Hematopoietic multipotent progenitor cell treated with erythropoietin and hydrocortisone succinate and interleukin-3 and kit ligand, for 17 days (in vitro differentiated cells): ENCODE measurements at regions not wholly inside any gene's neighbourhood (a gene's known extent, or its start where the extent isn't known, plus 50 kb on each side); places are given as distances from the start of the nearest gene placed in this dataset.
A peak's percentile ranks its signal among the peaks of the same experiment; 100 is the strongest.

Source experiments
- DNase-seq: peaks from one replicate; pipeline ENCODE4 v3.0.0-alpha.2; 2015; ENCODE audit warnings: low spot score

DNA sequence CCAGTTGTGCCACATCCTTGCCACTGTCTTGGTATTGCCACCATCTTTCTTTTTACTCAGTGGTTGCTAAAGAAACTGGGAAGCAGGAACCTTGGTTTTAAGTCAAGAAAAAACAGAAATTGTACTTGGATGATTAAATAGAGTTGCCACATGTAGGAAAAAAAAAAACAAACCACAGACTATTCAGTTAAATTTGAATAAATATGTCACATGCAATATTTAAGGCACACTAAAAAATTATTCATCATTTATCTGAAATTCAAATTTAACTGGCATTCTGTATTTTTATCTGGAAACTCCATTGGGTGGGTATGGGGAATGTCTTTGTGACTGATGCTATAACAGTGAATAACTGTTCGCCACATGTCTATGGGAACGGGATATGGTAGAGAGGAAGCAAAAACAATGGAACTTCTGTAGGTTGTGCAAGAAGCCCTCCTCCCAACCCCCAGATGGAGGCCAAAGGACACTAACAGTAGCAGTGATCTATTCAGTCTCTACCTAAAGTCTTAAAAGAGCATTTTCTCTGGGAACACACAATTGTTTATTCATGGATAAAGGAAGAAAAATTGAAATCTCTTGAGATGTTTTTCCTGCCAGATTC, 57.0 kb upstream of the PLAC8 start:
- DNase-seq, result no peak

DNA sequence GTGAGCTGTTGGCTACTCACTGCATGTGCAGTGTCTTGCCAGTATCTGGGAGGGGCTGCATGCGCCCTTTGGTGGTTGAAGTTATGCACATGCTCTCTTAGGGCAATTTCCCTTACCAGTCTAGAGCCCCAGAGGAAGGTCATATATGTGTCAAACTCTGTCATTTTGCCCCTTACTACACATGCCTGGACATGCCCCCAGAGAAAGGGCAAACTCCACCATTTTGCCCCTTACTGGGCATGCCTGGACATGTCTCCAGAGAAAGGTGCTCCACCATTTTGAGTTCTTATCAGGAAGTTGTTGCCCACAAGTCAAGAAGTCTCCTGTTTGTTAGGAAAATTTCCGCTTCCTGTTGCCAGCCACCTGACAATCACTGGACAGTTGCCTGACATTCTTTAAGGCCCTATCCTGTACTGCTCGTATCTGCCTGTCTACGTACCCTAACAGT, 56.4 kb upstream of the PLAC8 start:
- DNase-seq, result peak; percentile 14
